NCI-H2107 treated with DMSO at 0.1 percent for 48 hours (cell line): ENCODE measurements at regions not wholly inside any gene's neighbourhood (a gene's known extent, or its start where the extent isn't known, plus 50 kb on each side); places are given as distances from the start of the nearest gene placed in this dataset.

Experiments
- DNase-seq: peaks from one replicate; lab custom pipeline; 2025; ENCODE audit not compliant: unreplicated experiment; lab: John Stamatoyannopoulos, UW

DNA sequence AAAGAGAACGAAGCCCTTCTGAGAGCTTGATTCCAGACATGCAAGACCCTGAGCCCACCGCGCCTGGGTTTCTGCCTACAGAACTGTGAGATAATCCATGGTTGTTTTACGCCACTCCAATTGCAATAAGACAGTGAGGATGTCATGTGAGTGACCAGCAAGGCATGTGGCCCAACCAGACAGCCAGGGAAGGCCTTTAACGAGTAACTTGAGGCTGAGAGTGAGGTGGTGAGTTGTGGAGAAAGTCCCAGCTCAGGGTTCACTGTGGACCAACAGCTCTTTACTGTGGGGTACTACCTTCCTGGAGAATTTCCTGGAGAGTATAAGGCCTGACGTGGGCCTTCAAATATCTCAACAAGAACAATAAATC is 153.9 kb downstream of the ETS2 start:
- no peak for DNase-seq

DNA sequence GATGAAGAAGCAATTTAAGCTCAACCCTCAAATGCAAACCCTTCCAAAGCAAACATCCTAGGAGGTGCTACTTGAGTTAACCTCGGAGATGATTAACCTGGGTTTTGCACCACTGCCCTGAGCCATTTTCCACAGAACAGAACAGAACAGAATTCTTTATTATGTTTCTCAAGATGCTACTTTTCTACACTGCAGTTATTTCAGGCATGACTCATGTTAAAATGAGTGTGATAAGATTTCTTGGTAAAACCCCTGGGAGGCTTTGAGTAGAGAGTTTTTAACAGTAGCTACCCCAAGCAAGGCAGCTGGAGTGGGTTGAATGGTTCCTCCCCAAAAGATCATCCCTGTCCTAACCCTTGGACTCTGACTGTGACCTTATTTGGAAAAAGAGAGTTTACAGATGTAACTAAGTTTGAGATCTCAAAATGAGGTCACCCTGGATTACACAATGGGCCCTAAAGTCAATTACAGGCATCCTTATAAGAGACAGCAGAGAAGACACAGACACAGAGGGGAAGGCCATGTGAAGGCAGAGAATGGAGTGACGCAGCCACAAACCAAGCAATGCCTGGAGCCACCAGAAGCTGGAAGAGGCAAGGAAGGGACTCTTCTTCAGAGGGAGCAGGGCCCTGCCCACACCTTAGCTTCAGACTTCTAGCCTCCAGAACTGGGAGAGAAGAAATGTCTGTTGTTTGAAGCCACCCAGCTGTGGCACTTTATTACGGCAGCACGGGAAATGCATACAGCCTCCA is 153.4 kb downstream of the ETS2 start:
- DNase-seq = no peak

DNA sequence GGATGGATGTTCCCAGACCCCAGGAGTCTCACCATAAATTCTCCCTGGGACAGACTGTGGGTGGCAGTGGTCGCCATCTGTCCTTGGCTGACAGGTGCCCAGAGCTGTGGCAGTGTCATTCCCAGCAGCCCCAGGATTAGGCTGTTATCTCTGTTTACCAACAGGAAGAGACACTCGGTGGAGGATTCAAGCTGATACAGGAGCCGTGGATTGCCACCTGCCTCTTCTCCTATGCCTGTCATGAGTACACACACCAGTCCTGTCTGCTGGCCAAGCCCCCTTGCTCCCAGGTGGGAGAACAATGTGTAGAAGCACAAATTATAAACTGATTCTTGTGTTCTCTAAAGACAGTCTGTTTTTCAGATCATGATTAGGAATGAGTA is 152.6 kb downstream of the ETS2 start:
- DNase-seq = peak; percentile 65

DNA sequence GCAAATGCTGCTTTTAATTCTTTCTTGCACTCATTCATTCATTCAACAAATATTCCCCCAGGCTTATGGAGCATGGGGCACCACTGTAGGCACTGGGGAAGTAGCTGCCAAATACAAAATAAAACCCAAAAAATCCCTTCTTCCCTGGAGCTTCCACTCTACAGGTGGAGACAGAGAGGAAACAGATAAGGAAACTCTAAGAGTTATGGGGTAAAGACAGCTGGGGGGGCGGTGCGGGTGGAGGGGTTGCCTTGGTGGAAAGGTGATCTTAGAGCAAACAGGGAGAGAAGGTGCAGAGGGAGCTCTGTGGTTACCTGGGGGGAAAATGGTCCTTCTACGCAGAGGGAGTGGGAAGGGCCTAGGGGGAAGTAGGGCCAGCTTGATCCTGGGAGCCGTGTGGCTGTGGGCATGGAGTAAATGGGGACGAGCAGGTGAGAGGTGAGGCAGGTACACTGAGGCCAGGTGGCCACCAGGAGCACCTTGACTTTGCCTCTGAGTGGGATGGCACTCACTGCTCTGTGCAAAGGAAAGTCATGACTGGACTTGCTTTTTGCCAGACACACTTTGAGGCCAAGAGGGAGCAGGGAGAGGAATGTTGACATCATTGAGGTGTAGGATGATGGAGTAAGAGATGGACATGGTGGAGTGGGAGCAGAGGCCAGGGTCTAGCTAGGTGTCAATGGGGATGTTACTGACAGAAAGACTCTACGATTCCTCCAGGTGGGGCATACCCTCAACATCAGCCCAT is 152.0 kb downstream of the ETS2 start:
- peak; percentile 89 for DNase-seq

DNA sequence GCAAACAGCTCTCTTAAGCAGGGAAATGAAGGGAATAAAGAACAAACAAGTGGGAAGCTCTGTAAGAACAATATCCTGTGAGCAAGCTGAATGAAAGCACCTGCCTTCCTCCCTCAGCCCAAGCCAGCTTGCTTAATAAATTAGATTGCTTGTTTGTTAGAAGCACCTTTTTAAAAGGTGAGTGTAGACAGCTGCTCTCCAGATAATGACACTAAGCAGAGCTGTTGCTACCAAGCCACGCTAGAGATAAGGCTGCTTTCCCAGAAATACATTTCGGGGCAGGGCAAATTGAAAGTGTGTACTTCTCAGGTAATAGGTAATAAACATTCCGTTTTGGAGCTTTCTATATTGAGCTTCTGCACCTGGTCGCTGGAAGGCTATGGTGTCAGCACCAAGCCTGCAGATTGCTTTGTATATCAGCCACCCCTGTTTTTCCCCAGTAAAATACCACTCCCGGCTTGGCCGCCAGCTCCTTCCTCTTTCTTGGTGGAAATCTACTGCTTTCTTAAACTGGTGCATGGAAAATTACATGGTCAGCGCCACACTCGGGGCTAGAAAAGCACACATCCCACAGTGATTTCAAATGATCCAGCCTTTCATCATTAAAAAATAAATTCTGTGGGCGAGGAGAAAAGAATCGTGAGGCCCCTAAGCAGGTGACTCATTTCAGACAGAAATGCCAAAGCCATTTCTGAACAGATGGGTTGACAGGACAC is 151.3 kb downstream of the ETS2 start:
- peak; percentile 100 for DNase-seq

DNA sequence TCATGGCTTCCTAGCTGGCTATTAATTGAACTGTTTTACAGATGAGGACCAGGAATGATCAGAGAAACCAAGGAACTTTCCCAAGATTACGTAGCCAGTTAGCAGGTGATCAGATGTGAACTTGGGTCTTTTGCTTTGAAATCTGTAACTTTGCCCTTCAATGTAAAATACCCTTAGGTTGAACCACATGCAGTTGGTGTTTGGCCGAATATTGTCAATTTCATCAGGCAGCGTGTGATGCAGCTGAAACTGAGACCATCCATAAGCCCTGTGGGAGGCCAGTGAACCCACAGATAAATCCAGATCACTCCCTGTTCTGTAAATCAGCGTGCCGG is 150.8 kb downstream of the ETS2 start:
- DNase-seq = no peak

DNA sequence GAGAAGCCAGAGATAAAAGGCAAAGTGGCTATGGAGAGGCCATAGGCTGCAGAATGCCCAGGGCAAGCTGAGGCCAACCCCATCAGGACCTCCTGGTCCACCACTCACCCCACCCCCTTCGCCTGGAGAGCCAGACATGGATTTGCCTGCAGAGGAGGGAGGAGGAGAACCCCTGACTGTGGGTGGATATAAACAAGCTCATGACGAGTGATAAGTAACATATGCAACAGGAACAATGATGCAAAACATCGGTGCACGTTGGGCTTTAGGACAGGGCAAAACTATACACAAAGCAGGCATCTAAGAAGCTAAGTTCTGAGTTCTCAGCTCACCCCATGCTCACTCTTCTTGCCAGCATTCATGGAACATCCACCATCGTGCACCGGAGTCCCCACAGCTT is 150.3 kb downstream of the ETS2 start:
- DNase-seq = no peak

DNA sequence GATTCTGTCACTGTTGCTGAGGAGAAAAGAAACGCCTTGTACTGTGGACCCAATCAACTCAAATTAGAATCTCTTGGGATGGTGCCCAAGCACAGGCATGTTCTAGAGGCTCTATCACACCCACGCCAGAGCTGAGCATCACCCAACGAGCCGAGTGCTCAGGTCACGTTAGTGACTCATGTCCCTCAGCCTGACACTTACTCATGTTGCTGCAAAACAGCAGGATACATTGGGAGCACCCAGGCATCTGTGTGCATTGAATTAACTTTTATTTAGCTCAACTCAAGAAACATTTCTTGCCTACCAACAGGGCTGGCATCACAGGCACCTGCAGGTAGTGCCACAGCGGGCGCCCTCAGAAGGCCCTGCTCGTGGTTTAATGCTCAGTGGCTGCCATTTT is 149.8 kb downstream of the ETS2 start:
- peak; percentile 43 for DNase-seq

DNA sequence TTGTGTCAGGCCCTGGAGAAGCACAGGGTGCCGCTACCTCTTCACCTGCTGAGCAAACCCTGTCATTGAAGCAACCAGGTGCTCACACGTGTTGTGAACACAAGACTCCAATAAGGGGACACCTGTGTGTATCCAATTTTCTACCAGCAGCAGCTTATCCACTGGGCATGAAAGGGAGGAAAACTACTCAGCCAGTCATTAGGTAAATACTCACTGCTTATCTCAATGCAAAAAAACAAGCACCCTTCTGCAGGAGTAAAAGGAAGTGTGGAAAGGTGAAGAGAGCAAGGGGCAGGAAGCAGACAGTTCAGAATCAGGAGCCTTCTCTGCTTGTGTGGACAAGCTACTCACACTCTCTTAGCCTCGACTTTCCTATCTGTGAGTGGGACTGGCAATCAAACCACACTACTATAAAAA is 148.9 kb downstream of the ETS2 start:
- DNase-seq = peak; percentile 98

DNA sequence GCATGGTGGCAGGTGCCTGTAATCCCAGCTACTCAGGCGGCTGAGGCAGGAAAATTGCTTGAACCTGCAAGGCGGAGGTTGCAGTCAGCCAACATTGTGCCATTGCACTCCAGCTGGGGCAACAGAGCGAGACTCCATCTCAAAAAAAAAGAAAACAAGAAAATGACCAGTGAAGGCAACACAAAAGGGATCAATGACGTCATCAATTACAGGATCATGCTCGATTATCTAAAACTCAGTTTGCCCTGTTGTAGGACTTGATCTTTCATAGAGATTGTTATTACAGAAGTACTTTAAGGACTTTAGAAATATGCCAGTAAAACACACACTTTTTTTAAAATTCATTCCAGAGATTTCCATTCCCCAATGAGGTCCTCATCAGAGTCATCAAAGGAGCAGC is 147.8 kb downstream of the ETS2 start:
- no peak for DNase-seq

DNA sequence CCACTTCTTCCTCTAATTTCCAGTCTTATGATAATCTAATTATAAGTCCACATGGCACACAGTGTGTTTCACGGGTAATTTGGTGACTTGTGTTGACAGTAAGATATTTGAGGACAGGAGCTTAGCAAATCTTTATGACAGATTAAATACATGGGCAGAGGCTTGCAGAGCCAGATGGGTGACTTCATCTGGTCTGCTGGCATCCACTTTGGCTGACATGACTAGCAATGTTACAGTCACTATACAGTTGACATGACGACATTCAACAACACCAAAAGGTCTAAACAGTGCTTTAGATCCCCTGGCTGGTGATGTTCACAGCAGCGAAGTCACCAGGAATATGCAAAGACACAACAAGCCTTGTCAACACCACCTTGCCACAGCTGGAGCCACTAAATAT is 147.2 kb downstream of the ETS2 start:
- no peak for DNase-seq

DNA sequence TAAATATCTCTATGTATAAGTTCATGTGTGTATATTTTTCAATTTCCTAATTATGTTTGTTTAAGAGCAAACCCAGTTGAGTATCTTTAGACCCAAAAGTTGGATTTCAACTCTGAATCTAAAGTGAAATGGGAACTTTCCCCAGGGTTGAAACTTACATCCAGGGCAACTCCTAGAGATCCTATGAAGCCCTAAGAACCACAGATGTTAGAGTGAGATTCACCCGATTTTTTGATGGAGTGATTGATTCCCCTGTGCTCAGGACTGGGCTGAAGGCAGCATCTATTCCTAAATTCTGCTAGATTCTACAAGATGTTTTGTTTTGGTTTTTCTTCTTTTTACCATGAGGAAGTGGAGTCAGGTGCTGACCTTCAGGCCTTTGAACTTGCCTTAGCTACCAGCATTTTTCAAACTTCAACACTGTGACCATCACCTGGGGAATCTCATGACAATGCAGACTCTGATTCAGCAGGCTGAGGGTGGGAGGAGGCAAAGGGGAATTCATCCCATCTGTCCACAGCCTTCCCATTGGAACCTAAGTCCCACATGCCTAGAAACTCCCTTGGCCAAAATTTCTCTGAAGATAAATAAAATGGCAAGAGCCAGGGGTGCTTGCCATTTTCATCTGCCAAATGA is 145.5 kb downstream of the ETS2 start:
- no peak for DNase-seq

DNA sequence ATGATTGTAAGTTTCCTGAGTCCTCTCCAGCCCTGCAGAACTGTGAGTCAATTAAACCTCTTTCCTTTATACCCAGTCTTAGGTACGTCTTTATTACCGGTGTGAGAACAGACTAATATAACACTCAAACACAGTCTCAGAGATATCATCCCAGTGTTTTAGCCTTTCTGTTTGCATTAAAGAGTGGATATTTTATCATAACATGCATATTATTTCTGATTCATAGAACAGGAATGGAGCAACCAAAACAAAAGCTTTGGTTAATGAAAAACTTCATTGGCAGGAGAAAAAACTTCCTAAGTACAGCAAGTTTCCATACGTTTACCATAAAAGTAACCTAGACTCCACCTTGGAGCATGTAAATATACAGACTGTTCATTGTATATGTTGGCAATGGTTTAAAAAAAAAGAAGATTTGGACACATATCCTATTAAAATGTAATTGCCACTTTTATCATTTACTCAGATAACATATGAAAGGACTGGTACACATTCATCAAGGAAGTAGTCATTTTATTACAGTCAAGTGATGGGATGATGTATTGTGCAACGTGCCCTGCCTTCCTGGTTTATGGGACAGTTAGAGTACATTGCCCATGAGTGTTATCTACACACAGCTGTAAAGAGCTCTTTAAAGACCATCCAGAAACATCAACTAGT is 144.8 kb downstream of the ETS2 start:
- no peak for DNase-seq

DNA sequence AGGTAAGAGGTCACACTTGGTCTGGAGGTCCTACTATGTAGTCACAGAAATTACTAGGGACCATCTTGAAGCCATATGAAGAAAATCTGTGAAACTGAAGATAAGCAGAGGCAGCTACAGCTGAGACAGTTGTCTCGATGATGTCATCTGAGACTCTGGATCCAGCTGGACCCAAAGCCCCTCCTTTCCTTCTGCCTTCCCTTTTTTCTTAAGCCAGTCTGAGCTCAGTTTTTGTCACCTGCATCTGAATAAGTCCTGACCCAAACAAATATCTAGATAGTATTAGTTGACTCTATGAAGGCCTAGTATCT is 143.3 kb downstream of the ETS2 start:
- no peak for DNase-seq

DNA sequence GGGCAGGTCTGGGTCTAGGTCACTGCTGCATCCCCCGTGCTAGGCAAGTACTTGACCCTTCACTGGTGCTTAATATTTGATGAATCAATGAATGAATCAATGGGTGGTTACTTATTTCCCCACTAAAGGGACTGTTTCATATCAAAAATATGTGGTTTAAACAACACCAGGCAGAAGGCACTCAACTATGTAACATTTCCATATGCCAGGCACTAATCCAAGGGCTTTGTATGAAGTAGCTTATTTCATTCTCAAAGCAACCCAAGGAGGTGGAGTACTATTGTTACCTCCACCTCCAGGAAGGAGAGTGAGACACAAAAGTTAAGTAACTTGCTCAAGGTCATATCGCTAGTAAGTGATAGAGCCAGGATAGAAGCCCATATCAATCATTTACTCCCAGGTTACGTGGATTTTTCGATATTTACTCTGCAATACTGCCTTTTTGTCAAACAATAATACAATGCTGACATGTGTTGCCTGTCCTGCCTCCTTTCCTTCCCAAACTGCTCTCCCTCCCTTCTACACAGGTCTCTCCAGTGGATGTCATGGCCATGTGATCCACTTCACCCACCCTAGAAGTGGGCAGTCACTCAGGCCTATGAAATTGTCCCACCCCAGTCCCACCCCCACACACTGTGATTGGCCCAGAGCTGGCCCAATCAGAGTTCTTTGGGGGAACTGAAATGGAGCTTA is 142.8 kb downstream of the ETS2 start:
- DNase-seq = no peak

DNA sequence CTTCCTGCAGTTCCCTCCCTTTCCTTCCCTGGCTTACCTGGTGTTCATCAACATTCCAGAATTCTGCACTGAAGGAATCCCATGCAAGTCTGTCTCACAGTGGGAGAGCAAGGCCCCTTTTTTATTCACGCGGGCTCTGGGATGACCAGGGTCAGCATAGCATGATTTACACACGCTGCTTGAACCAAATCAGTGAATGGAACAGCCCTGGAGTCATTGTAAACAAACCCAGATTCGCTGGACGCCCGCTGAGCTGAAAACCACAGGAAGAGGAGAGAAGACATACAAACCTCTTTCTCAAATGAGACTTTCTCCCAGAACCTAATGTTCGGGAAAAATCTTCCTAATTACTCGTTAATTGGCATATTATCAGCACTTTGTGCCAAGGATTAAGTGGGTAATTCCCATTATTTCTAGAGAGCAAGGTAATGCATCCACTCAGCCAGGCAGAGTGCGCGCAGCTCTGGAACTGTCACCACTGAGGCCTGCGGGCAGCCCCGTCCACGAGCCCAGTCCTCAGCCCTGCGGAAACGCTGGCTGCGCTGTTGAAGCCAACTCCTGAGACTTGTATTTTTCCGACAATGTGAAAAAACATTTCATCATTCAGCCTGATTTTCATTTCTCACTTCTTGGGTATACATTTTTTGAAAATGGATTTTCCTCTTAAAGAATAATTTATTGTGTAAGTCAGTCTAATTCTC is 140.0 kb downstream of the ETS2 start:
- no peak for DNase-seq

DNA sequence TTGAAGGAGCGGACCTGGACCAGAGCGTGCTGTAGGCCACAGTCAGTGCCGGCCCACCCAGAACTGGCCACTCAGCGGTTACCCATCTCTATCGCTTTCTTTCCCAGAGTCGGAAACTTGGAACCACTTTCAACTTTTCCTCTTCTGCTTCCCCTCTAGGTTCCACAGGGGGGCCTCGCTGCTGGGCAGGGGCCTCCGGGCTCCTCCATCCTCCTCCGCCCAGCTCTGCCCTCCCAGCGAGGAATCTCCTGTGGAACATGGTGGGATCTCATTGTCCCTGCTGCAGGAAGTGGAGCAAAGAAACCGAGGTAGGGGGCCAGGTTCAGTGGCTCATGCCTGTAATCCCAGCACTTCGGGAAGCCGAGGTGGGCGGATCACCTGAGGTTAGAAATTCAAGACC is 139.2 kb downstream of the ETS2 start:
- no peak for DNase-seq

DNA sequence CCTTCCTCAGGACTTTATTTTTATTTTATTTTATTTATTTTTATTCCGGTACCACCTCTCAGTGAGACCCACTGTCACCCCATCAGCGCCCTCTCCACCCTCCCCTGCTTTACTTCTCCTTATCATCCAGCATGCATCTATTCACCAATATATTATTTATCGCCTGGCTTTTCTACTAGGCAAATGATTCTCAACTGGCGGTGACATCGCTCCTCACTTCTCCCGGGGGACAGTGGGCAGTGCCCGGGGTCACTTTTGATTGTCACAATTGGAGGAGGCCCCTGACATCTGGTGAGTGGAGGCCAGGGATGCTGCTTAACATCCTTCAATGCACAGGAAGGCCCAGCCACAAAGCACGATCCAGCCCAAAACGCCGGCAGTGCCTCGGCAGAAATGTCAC is 138.7 kb downstream of the ETS2 start:
- DNase-seq = no peak

DNA sequence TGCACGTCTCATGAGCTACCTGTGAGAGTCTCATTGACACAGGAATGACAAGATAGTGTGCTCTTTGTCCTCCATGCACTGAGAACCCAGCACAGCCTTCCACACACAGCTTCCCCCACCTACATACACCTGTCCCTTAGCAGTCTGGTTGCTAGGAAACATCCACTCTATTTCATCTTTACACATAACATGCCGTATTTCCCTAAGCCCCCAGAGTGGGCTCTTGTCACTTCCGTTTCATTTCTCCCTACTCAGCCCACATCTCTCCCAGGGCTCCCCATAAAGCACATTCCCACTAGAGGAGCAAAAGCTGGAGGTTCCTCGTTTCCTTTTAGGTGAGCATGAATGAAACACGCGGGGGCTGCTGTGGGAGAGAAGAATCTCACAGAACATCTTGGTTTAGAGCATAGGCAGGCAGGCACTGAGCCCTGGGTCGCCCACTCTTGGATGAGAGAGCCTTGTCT is 137.1 kb downstream of the ETS2 start:
- DNase-seq = no peak

DNA sequence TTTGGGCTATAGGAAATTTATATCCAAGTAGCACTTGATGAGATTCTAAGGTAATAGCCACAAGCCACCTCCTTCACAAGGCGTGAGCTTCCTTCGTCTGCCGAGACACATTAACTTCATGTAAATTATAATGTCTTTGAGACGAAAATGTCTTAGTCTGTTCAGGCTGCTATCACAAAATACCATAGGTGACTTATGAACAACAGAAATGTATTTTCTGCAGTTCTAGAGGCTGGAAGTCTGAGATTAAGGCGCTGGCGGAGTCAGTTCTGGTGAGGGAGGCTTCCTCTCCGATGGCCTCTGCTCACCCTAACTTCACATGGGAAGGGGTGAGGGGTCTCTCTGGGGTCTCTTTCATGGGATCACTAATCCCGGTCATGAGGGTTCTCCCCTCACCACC is 133.0 kb downstream of the ETS2 start:
- DNase-seq = no peak
